Astrocyte (in vitro differentiated cells and primary cell): ENCODE measurements at regions not wholly inside any gene's neighbourhood (a gene's known extent, or its start where the extent isn't known, plus 50 kb on each side); places are given as distances from the start of the nearest gene placed in this dataset.

Experiments used
- DNase-seq: peaks from one replicate; pipeline ENCODE4 v3.0.0-alpha.2; 2010; ENCODE audit warnings: low read depth
- FAIRE-seq: peaks from 2 replicates; lab custom pipeline; 2011; peaks lifted over from hg19 to GRCh38; lab: Jason Lieb, UNC
- H2AFZ ChIP-seq: 2 replicates; pipeline ENCODE4 v1.6.0; 2012; ENCODE audit warnings: low read depth, low read length, inconsistent platforms
- H3K27ac ChIP-seq: 2 replicates; pipeline ENCODE4 v1.5.1; 2011; ENCODE audit warnings: low read depth, low read length, inconsistent platforms
- H3K27me3 ChIP-seq: 2 replicates; pipeline ENCODE4 v1.6.0; 2011; ENCODE audit warnings: low read length, inconsistent platforms; ENCODE audit not compliant: insufficient read depth
- H3K36me3 ChIP-seq: 2 replicates; pipeline ENCODE4 v1.5.1; 2011; ENCODE audit warnings: low read length, inconsistent platforms; ENCODE audit not compliant: insufficient read depth
- H3K4me1 ChIP-seq: 2 replicates; pipeline ENCODE4 v1.5.1; 2011; ENCODE audit warnings: low read length, inconsistent platforms; ENCODE audit not compliant: insufficient read depth
- H3K4me2 ChIP-seq: 2 replicates; pipeline ENCODE4 v1.6.0; 2012; ENCODE audit warnings: low read length, inconsistent platforms
- H3K4me3 ChIP-seq: 2 replicates; pipeline ENCODE4 v1.5.1; 2011; ENCODE audit warnings: low read depth, mild to moderate bottlenecking, low read length, inconsistent platforms; ENCODE audit not compliant: insufficient read depth
- H3K79me2 ChIP-seq: 2 replicates; pipeline ENCODE4 v1.6.0; 2012; ENCODE audit warnings: mild to moderate bottlenecking, low read length, inconsistent platforms; ENCODE audit not compliant: insufficient read depth
- H3K9ac ChIP-seq: 2 replicates; pipeline ENCODE4 v1.6.0; 2012; ENCODE audit warnings: mild to moderate bottlenecking, low read length, inconsistent platforms
- H3K9me3 ChIP-seq: 2 replicates; pipeline ENCODE4 v1.5.1; 2012; ENCODE audit warnings: low read depth, mild to moderate bottlenecking, low read length, inconsistent platforms; ENCODE audit not compliant: insufficient read depth
- H4K20me1 ChIP-seq: 2 replicates; pipeline ENCODE4 v1.6.0; 2012; ENCODE audit warnings: low read length, inconsistent platforms; ENCODE audit not compliant: insufficient read depth
- H3K27ac Mint-ChIP-seq: one replicate; pipeline ENCODE4 v1.8.0; 2021; ENCODE audit warnings: mild to moderate bottlenecking, mixed read lengths; ENCODE audit not compliant: unreplicated experiment
- H3K27me3 Mint-ChIP-seq: one replicate; pipeline ENCODE4 v1.8.0; 2021; ENCODE audit warnings: low read depth, mixed read lengths; ENCODE audit not compliant: unreplicated experiment
- H3K36me3 Mint-ChIP-seq: one replicate; pipeline ENCODE4 v1.8.0; 2021; ENCODE audit warnings: low read depth, mixed read lengths; ENCODE audit not compliant: unreplicated experiment
- H3K4me1 Mint-ChIP-seq: one replicate; pipeline ENCODE4 v1.8.0; 2021; ENCODE audit warnings: low read depth, mixed read lengths; ENCODE audit not compliant: unreplicated experiment
- H3K4me3 Mint-ChIP-seq: one replicate; pipeline ENCODE4 v1.8.0; 2021; ENCODE audit warnings: mild to moderate bottlenecking, moderate library complexity, mixed read lengths; ENCODE audit not compliant: unreplicated experiment
- H3K9me3 Mint-ChIP-seq: one replicate; pipeline ENCODE4 v1.8.0; 2021; ENCODE audit warnings: mild to moderate bottlenecking, mixed read lengths; ENCODE audit not compliant: unreplicated experiment
- EZH2 ChIP-seq: IDR thresholded peaks from 2 replicates; pipeline ENCODE4 v1.6.1; 2012; ENCODE audit warnings: mild to moderate bottlenecking, low read length, inconsistent platforms; ENCODE audit not compliant: insufficient read depth

- H3K79me2 ChIP-seq: no peaks in the 10 kb centered on the region
- H3K36me3 ChIP-seq: no peaks in the 10 kb centered on the region
- H3K4me3 ChIP-seq: no peak overlapping the region
- no peak overlapping the region for H3K27ac ChIP-seq
- Mint-ChIP-seq H3K9me3 (peaks cover 2% of the 10 kb centered on the region), H3K27ac (no peak overlapping the region), H3K27me3 (no peaks in the 10 kb centered on the region), H3K4me1 (no peaks in the 10 kb centered on the region), H3K36me3 (no peaks in the 10 kb centered on the region), H3K4me3 (no peak overlapping the region)
- H3K27me3 ChIP-seq: no peaks in the 10 kb centered on the region
- no peaks in the 10 kb centered on the region for H3K4me1 ChIP-seq
- H4K20me1 ChIP-seq: no peaks in the 10 kb centered on the region
- no peak overlapping the region for H2AFZ ChIP-seq
- no peak overlapping the region for H3K9ac ChIP-seq
- no peak for DNase-seq
- no peaks in the 10 kb centered on the region for H3K9me3 ChIP-seq
- no peak for FAIRE-seq
- H3K4me2 ChIP-seq: no peak overlapping the region
- TF ChIP-seq EZH2: no peak
Measured at GRCh38 chr10:25120188-25120587, 54.6 kb upstream of the GPR158 start.
